HUES6 (cell line): ENCODE measurements at regions not wholly inside any gene's neighbourhood (a gene's known extent, or its start where the extent isn't known, plus 50 kb on each side); places are given as distances from the start of the nearest gene placed in this dataset.
"Not testable (repeated sequence)": the region's sequence is repeated elsewhere in the genome, so short reads cannot be mapped to it uniquely, and the experiment has no call there.

ENCODE experiments used
- H3K27ac ChIP-seq: 2 replicates; pipeline ENCODE4 v1.7.0; 2013; ENCODE audit warnings: low read depth, mild to moderate bottlenecking, low read length, inconsistent platforms
- H3K27me3 ChIP-seq: 2 replicates; pipeline ENCODE4 v1.6.1; 2013; ENCODE audit warnings: low read length; ENCODE audit not compliant: control insufficient read depth, insufficient read depth
- H3K36me3 ChIP-seq: 2 replicates; pipeline ENCODE4 v1.6.1; 2013; ENCODE audit warnings: low read length; ENCODE audit not compliant: control insufficient read depth, insufficient read depth
- H3K4me1 ChIP-seq: 2 replicates; pipeline ENCODE4 v1.6.1; 2013; ENCODE audit warnings: low read length; ENCODE audit not compliant: control insufficient read depth, insufficient read depth
- H3K4me3 ChIP-seq: 2 replicates; pipeline ENCODE4 v1.5.1; 2013; ENCODE audit warnings: low read depth, low read length
- H3K9ac ChIP-seq: one replicate; pipeline ENCODE4 v1.6.1; 2013; ENCODE audit warnings: mild to moderate bottlenecking, low read length
- H3K9me3 ChIP-seq: 2 replicates; pipeline ENCODE4 v1.6.1; 2013; ENCODE audit warnings: low read depth, low read length; ENCODE audit not compliant: control insufficient read depth, insufficient read depth

- Histone ChIP-seq H3K4me1 (no peaks in the 10 kb centered on the region), H3K4me3 (no peak overlapping the region), H3K27ac (no peak overlapping the region), H3K36me3 (no peaks in the 10 kb centered on the region), H3K9me3 (peaks cover 18% of the 10 kb centered on the region), H3K9ac (no peak overlapping the region), H3K27me3 (no peaks in the 10 kb centered on the region)
Observed at GRCh38 chr9:2377834-2378233, 243.8 kb upstream of the VLDLR start.

GRCh38 chr9:2378266-2378665 lies 243.3 kb upstream of the VLDLR start:
- H3K36me3 ChIP-seq = no peaks in the 10 kb centered on the region
- H3K27ac ChIP-seq = no peak overlapping the region
- H3K4me1 ChIP-seq = no peaks in the 10 kb centered on the region
- peaks cover 18% of the 10 kb centered on the region for H3K9me3 ChIP-seq
- H3K27me3 ChIP-seq = no peaks in the 10 kb centered on the region
- no peak overlapping the region for H3K4me3 ChIP-seq
- H3K9ac ChIP-seq = no peak overlapping the region

- H3K4me3 ChIP-seq = no peak overlapping the region
- H3K27ac ChIP-seq = no peak overlapping the region
- H3K9ac ChIP-seq = no peak overlapping the region
- H3K27me3 ChIP-seq = no peaks in the 10 kb centered on the region
- no peaks in the 10 kb centered on the region for H3K36me3 ChIP-seq
- H3K4me1 ChIP-seq = no peaks in the 10 kb centered on the region
- peaks cover 14% of the 10 kb centered on the region for H3K9me3 ChIP-seq
Observed at GRCh38 chr9:2378816-2379215, 242.8 kb upstream of the VLDLR start.

- Histone ChIP-seq H3K27ac (no peak overlapping the region), H3K9me3 (no peaks in the 10 kb centered on the region), H3K9ac (no peak overlapping the region), H3K36me3 (no peaks in the 10 kb centered on the region), H3K27me3 (no peaks in the 10 kb centered on the region), H3K4me3 (no peak overlapping the region), H3K4me1 (no peaks in the 10 kb centered on the region)
Observed at GRCh38 chr9:2384741-2385140, 236.8 kb upstream of the VLDLR start.

- H3K4me1 ChIP-seq = no peaks in the 10 kb centered on the region
- H3K36me3 ChIP-seq = no peaks in the 10 kb centered on the region
- no peaks in the 10 kb centered on the region for H3K9me3 ChIP-seq
- H3K9ac ChIP-seq = no peak overlapping the region
- no peaks in the 10 kb centered on the region for H3K27me3 ChIP-seq
- no peak overlapping the region for H3K4me3 ChIP-seq
- no peak overlapping the region for H3K27ac ChIP-seq
Observed at GRCh38 chr9:2385746-2386145, 235.8 kb upstream of the VLDLR start.

GRCh38 chr9:2386566-2386965 lies 235.0 kb upstream of the VLDLR start:
- H3K27me3 ChIP-seq = no peaks in the 10 kb centered on the region
- no peaks in the 10 kb centered on the region for H3K36me3 ChIP-seq
- no peak overlapping the region for H3K4me3 ChIP-seq
- H3K9me3 ChIP-seq = no peaks in the 10 kb centered on the region
- H3K4me1 ChIP-seq = no peaks in the 10 kb centered on the region
- H3K9ac ChIP-seq = no peak overlapping the region
- H3K27ac ChIP-seq = no peak overlapping the region

- Histone ChIP-seq H3K4me3 (no peak overlapping the region), H3K9me3 (no peaks in the 10 kb centered on the region), H3K4me1 (no peaks in the 10 kb centered on the region), H3K27ac (no peak overlapping the region), H3K27me3 (no peaks in the 10 kb centered on the region), H3K36me3 (no peaks in the 10 kb centered on the region), H3K9ac (no peak overlapping the region)
Observed at GRCh38 chr9:2387166-2387565, 234.4 kb upstream of the VLDLR start.

- Histone ChIP-seq H3K36me3 (no peaks in the 10 kb centered on the region), H3K9me3 (peaks cover 4% of the 10 kb centered on the region; the same call in 1 of the 2 replicates), H3K27me3 (no peaks in the 10 kb centered on the region), H3K4me1 (no peaks in the 10 kb centered on the region), H3K4me3 (no peak overlapping the region), H3K9ac (no peak overlapping the region), H3K27ac (no peak overlapping the region)
Observed at GRCh38 chr9:2389404-2389803, 232.2 kb upstream of the VLDLR start.

GRCh38 chr9:2390028-2390427 lies 231.6 kb upstream of the VLDLR start:
- Histone ChIP-seq H3K27me3 (no peaks in the 10 kb centered on the region), H3K9me3 (peaks cover 4% of the 10 kb centered on the region; the same call in 1 of the 2 replicates), H3K4me3 (no peak overlapping the region), H3K27ac (no peak overlapping the region), H3K4me1 (no peaks in the 10 kb centered on the region), H3K9ac (no peak overlapping the region), H3K36me3 (no peaks in the 10 kb centered on the region)

- not testable (repeated sequence) for H3K4me3 ChIP-seq, H3K4me1 ChIP-seq, H3K9ac ChIP-seq, H3K36me3 ChIP-seq, H3K27me3 ChIP-seq, H3K9me3 ChIP-seq, H3K27ac ChIP-seq
Observed at GRCh38 chr9:2391509-2392132, 230.0 kb upstream of the VLDLR start.

GRCh38 chr9:2394087-2394741 lies 227.4 kb upstream of the VLDLR start:
- H3K9ac ChIP-seq, H3K36me3 ChIP-seq, H3K4me3 ChIP-seq, H3K4me1 ChIP-seq, H3K27me3 ChIP-seq, H3K9me3 ChIP-seq, H3K27ac ChIP-seq: not testable (repeated sequence)
